D721Med (cell line): ENCODE measurements at regions not wholly inside any gene's neighbourhood (a gene's known extent, or its start where the extent isn't known, plus 50 kb on each side); places are given as distances from the start of the nearest gene placed in this dataset.

Experiments used
- DNase-seq: peaks from one replicate; pipeline ENCODE4 v3.0.0; 2011; ENCODE audit warnings: low spot score; ENCODE audit not compliant: insufficient read length
- FAIRE-seq: peaks from 2 replicates; lab custom pipeline; 2011; peaks lifted over from hg19 to GRCh38; lab: Jason Lieb, UNC
- TF ChIP-seq, protein P1 (sequence below): IDR thresholded peaks from 2 replicates; pipeline ENCODE4 v1.5.1; 2012; ENCODE audit warnings: mild to moderate bottlenecking, control low read depth; ENCODE audit not compliant: insufficient read depth; ENCODE audit errors: missing control alignments

DNA sequence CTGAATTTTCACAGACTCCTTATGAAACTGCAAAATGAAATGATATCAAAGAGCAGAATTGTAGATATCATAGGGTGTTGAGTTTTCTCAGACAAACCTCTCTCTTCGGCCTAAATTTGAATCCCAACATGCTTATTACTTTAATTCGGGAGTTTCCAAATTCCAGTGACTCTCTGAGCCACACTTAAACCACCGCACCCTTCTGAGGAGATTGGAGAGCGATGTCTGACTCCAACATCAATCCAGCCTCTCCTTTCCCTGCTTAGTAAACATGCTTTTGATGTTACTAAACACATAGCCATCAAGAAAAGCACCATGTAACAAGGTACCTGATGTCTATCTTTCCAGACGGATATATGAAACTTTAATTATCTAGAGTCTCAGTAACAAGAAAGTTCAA lies 103.1 kb upstream of the ARHGAP28 start:
- DNase-seq (no peak), FAIRE-seq (peak; percentile 25)
- TF ChIP-seq, protein P1, sequence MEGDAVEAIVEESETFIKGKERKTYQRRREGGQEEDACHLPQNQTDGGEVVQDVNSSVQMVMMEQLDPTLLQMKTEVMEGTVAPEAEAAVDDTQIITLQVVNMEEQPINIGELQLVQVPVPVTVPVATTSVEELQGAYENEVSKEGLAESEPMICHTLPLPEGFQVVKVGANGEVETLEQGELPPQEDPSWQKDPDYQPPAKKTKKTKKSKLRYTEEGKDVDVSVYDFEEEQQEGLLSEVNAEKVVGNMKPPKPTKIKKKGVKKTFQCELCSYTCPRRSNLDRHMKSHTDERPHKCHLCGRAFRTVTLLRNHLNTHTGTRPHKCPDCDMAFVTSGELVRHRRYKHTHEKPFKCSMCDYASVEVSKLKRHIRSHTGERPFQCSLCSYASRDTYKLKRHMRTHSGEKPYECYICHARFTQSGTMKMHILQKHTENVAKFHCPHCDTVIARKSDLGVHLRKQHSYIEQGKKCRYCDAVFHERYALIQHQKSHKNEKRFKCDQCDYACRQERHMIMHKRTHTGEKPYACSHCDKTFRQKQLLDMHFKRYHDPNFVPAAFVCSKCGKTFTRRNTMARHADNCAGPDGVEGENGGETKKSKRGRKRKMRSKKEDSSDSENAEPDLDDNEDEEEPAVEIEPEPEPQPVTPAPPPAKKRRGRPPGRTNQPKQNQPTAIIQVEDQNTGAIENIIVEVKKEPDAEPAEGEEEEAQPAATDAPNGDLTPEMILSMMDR: no peak

DNA sequence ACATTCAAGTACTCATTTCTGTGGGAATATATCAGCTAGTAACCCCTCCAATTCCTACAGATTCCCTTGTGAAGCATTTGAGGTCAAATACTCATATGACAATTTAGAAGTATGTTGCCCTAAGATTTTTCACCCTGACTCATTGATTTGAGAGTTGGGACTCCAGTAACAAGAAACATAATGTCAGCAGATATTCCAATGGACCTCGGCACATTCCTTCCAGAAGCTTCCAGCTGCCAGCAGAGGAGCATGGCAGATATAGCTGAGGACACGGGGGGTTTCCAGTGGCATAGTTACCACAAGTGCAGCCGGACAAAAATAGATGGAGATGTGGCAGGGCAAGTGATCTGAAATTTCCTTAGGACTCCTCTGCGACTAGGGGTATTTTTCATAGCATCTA lies 101.9 kb upstream of the ARHGAP28 start:
- TF ChIP-seq, protein P1: no peak
- FAIRE-seq: no peak
- no peak for DNase-seq

DNA sequence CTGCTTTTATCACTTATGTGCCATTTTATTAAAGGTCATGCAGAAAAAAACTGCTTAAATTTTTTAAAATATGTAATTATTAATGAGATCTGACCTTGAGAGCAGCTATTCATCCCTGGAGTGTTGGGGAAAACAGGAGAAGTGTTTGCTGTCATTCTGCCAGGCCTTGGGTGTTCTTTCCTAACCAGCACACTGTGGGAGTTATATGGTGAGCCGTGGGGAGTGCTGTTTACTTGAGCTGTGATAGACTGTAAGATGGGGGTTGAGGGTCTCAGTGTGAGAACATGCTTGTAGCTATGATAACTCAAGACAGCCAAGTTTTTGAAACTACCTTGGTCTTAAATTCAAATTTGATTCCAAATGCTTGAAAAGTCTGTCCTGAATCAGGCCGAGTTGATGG lies 101.3 kb upstream of the ARHGAP28 start:
- FAIRE-seq (no peak), DNase-seq (no peak)
- TF ChIP-seq, protein P1: no peak

DNA sequence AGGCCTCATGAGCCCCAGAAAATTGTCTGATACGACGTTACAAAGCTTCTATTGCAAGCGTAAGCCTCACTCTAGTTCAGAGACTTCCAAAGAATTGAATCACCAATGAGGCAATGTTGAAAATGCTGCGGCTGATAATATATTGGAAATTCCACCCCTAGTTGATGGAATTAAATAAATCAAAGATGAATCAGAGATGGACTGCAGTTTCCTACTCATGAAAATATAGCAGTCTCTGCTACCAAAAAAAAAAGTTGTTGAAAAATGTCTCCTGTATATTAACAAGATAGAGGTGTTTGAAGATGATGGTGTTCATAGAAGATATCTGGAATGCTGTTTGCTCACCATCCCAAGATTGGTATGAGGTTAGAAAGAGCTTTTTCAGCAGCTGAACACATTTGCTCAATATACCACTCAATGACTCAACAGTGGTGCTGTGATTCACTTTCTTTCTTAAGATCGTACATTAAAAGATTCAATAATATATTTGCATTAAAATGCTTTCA lies 99.8 kb upstream of the ARHGAP28 start:
- TF ChIP-seq, protein P1: no peak
- no peak for FAIRE-seq
- DNase-seq: no peak

DNA sequence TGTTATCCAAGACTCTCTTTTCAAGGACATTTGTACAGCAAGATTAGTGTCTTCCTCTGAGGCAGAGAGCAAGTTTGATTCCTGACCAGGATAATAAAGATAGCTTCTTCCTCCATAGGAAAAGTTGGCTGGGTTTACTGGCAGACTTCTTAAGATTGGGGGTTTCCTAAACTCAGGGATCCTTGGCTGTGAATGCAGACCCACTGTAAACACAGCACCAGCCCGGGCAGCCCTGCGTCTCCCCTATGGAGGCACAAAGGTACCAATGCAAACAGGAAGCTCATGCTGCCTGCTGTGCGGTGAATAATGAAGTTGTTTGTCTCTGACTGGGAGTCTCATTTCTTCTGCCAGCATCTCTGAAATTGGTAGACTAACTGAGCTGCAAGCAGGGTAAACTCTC lies 96.2 kb upstream of the ARHGAP28 start:
- TF ChIP-seq, protein P1: no peak
- FAIRE-seq: no peak
- DNase-seq: no peak

DNA sequence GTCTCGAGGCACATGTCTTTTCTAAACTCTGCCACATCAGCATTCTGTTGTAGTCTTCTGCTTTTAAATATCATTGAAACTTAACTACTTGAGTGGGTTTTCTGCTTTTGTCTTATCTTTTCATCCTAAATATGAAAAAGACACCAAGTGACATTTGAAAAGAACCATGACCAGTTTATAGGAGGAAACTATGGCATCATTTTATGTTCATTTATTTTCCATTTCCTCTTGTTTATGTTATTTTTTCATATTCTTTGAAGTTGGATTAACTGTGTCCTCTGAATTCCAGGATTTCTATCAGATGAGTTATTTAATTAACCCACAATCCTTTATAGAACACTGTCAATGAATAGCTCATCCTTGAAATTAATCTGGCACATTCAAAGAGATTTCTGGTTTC lies 93.4 kb upstream of the ARHGAP28 start:
- FAIRE-seq: peak; percentile 38
- TF ChIP-seq, protein P1: no peak
- DNase-seq: no peak

DNA sequence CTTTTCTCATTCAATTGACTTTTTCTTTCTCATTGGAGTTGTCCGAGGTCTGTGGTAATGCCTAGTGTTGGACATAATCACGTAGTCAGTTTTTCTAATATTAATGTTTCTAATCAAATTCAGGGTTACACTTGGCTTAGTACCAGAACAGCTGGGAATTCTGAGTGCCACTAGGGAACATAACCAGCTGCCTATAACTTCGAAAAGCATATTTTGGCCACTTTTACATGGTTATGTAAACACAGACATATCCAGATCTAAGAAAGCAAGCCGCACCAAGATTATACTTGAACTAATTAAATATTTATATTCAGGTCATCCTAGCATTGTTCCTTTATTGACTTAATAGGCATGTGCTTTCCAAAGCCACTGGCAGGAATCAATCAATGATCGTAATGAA lies 91.1 kb upstream of the ARHGAP28 start:
- DNase-seq: no peak
- TF ChIP-seq, protein P1: no peak
- FAIRE-seq: no peak
